Fibroblast of lung (primary cell): ENCODE measurements at regions not wholly inside any gene's neighbourhood (a gene's known extent, or its start where the extent isn't known, plus 50 kb on each side); places are given as distances from the start of the nearest gene placed in this dataset.

ENCODE experiments used
- DNase-seq, 2 donors: peaks; one replicate each; pipeline versions ENCODE4 v3.0.0 to v3.0.0-alpha.2; 2010; ENCODE audit warnings: low read depth in 2 of 2
- H2AFZ ChIP-seq: 2 replicates; pipeline ENCODE4 v1.5.1; 2012; ENCODE audit warnings: low read length, control low read depth, inconsistent platforms
- H3K27ac ChIP-seq: 2 replicates; pipeline ENCODE4 v1.5.1; 2011; ENCODE audit warnings: low read length, control low read depth; ENCODE audit not compliant: insufficient read depth
- H3K27me3 ChIP-seq: 2 replicates; pipeline ENCODE4 v1.5.1; 2011; ENCODE audit warnings: mild to moderate bottlenecking, low read length; ENCODE audit not compliant: control insufficient read depth, insufficient read depth
- H3K36me3 ChIP-seq: 2 replicates; pipeline ENCODE4 v1.5.1; 2011; ENCODE audit warnings: low read length; ENCODE audit not compliant: control insufficient read depth, insufficient read depth
- H3K4me1 ChIP-seq: 2 replicates; pipeline ENCODE4 v1.5.1; 2011; ENCODE audit warnings: low read length; ENCODE audit not compliant: control insufficient read depth, insufficient read depth; ENCODE audit errors: extremely low read depth
- H3K4me2 ChIP-seq: 2 replicates; pipeline ENCODE4 v1.5.1; 2011; ENCODE audit warnings: low read length, control low read depth; ENCODE audit not compliant: insufficient read depth; ENCODE audit errors: extremely low read depth
- H3K4me3 ChIP-seq, 4 experiments: fragments of 200-600 bp in 1 of 4; sonication (generic) in 1 of 4; replicated peaks in 1 of 4; 2 replicates each; pipeline ENCODE4 v1.5.1; 2011 to 2016; ENCODE audit warnings: low read length in 4 of 4, low read depth in 3 of 4, mild to moderate bottlenecking in 3 of 4, control low read depth in 2 of 4, inconsistent platforms in 1 of 4, mixed read lengths in 1 of 4; ENCODE audit not compliant: insufficient read depth in 1 of 4; ENCODE audit errors: control extremely low read depth in 1 of 4
- H3K79me2 ChIP-seq: 2 replicates; pipeline ENCODE4 v1.5.1; 2012; ENCODE audit warnings: mild to moderate bottlenecking, low read length, inconsistent platforms; ENCODE audit not compliant: control insufficient read depth, insufficient read depth
- H3K9ac ChIP-seq: 2 replicates; pipeline ENCODE4 v1.5.1; 2011; ENCODE audit warnings: mild to moderate bottlenecking, low read length, control low read depth; ENCODE audit not compliant: insufficient read depth
- H3K9me3 ChIP-seq: 2 replicates; pipeline ENCODE4 v1.5.1; 2012; ENCODE audit warnings: low read depth, low read length; ENCODE audit not compliant: control insufficient read depth, insufficient read depth
- H4K20me1 ChIP-seq: 2 replicates; pipeline ENCODE4 v1.5.1; 2011; ENCODE audit warnings: low read length; ENCODE audit not compliant: control insufficient read depth, insufficient read depth; ENCODE audit errors: extremely low read depth
- CTCF ChIP-seq, 2 donors: IDR thresholded peaks in 1 of 2; conservative IDR thresholded peaks in 1 of 2; 1 replicate in 1 of 2; 2 replicates in 1 of 2; pipeline ENCODE4 v1.5.1; 2011 to 2012; ENCODE audit warnings: low read length in 2 of 2, control low read depth in 1 of 2, inconsistent platforms in 1 of 2, low read depth in 1 of 2, mild to moderate bottlenecking in 1 of 2
- EZH2 ChIP-seq: IDR thresholded peaks from 2 replicates; pipeline ENCODE4 v1.5.1; 2012; ENCODE audit warnings: low read length, control low read depth, mild to moderate bottlenecking; ENCODE audit errors: missing control alignments

- no peaks in the 10 kb centered on the region for H3K4me1 ChIP-seq
- TF ChIP-seq EZH2 (no peak), CTCF (conservative IDR thresholded peaks at IDR 0.05 in 1 of 2, IDR thresholded peaks at IDR 0.05 in 1 of 2; ENCODE audit: low read depth in 1 of 2, low read length in 2 of 2) (no peak)
- DNase-seq: no peak
- no peak overlapping the region for H3K9ac ChIP-seq
- no peaks in the 10 kb centered on the region for H3K79me2 ChIP-seq
- no peaks in the 10 kb centered on the region for H3K9me3 ChIP-seq
- H3K27ac ChIP-seq: no peak overlapping the region
- no peak overlapping the region for H3K4me2 ChIP-seq
- no peak overlapping the region for H3K4me3 ChIP-seq
- no peaks in the 10 kb centered on the region for H3K36me3 ChIP-seq
- H3K27me3 ChIP-seq: no peaks in the 10 kb centered on the region
- H2AFZ ChIP-seq: no peak overlapping the region
- no peaks in the 10 kb centered on the region for H4K20me1 ChIP-seq
These were observed 53.8 kb upstream of the SLC22A23 start for GRCh38 chr6:3510617-3511016.

GRCh38 chr6:3510178-3510577 lies 53.3 kb upstream of the SLC22A23 start:
- no peaks in the 10 kb centered on the region for H3K4me1 ChIP-seq
- TF ChIP-seq EZH2: no peak
- no peak for TF ChIP-seq CTCF (conservative IDR thresholded peaks at IDR 0.05 in 1 of 2, IDR thresholded peaks at IDR 0.05 in 1 of 2; ENCODE audit: low read depth in 1 of 2, low read length in 2 of 2)
- H2AFZ ChIP-seq: no peak overlapping the region
- H4K20me1 ChIP-seq: no peaks in the 10 kb centered on the region
- H3K4me2 ChIP-seq: no peak overlapping the region
- H3K9ac ChIP-seq: no peak overlapping the region
- no peaks in the 10 kb centered on the region for H3K36me3 ChIP-seq
- H3K79me2 ChIP-seq: no peaks in the 10 kb centered on the region
- no peak for DNase-seq
- H3K9me3 ChIP-seq: no peaks in the 10 kb centered on the region
- H3K27ac ChIP-seq: no peak overlapping the region
- H3K27me3 ChIP-seq: no peaks in the 10 kb centered on the region
- no peak overlapping the region for H3K4me3 ChIP-seq

- H3K36me3 ChIP-seq: no peaks in the 10 kb centered on the region
- TF ChIP-seq EZH2 (no peak), CTCF (conservative IDR thresholded peaks at IDR 0.05 in 1 of 2, IDR thresholded peaks at IDR 0.05 in 1 of 2; ENCODE audit: low read depth in 1 of 2, low read length in 2 of 2) (no peak)
- no peaks in the 10 kb centered on the region for H4K20me1 ChIP-seq
- H3K79me2 ChIP-seq: no peaks in the 10 kb centered on the region
- H3K9ac ChIP-seq: no peak overlapping the region
- H3K27me3 ChIP-seq: no peaks in the 10 kb centered on the region
- no peak overlapping the region for H3K4me2 ChIP-seq
- H2AFZ ChIP-seq: no peak overlapping the region
- H3K4me1 ChIP-seq: no peaks in the 10 kb centered on the region
- H3K27ac ChIP-seq: no peak overlapping the region
- no peaks in the 10 kb centered on the region for H3K9me3 ChIP-seq
- peak in 1 of 2 donors; percentile 36 for DNase-seq
- H3K4me3 ChIP-seq: no peak overlapping the region
These were observed 52.5 kb upstream of the SLC22A23 start for GRCh38 chr6:3509336-3509735.
